K562 (cell line): ENCODE measurements at regions not wholly inside any gene's neighbourhood (a gene's known extent, or its start where the extent isn't known, plus 50 kb on each side); places are given as distances from the start of the nearest gene placed in this dataset.

Experiments
- ATAC-seq: fragments of 200-7000 bp; cut with Tn5 transposase; 3 replicates; pipeline ENCODE4 v1.9.1; 2020; ENCODE audit warnings: moderate library complexity
- BruUV-seq: library from RNA; stranded (reverse); fragments of 400-500 nt; replicated peaks from 2 replicates; lab custom pipeline; 2021; lab: Mats Ljungman, UMichigan
- CTCF ChIA-PET: fragments of 300-600 bp; formaldehyde crosslinking; extraction: SDS; loops from one replicate; lab custom pipeline; 2021; ENCODE audit warnings: low intra/inter-chr PET ratio; lab: Yijun Ruan, JAX
- POLR2A ChIA-PET: fragments of 300-600, 350-650 bp; sonication (Branson Sonifier 250); formaldehyde crosslinking; extraction: SDS; loops from one replicate; lab custom pipeline; 2021; ENCODE audit warnings: antibody characterized with exemption, inconsistent platforms; lab: Yijun Ruan, JAX
- DNase-seq, 4 experiments: peaks; one replicate each; pipeline versions ENCODE4 v3.0.0 to v3.0.0-alpha.2; 2011 to 2018; ENCODE audit warnings: low spot score in 3 of 4, mixed read lengths in 3 of 4; ENCODE audit errors: extremely low read depth in 1 of 4
- FAIRE-seq: peaks from 2 replicates; lab custom pipeline; 2011; peaks lifted over from hg19 to GRCh38; lab: Jason Lieb, UNC
- H2AFZ ChIP-seq: 2 replicates; pipeline ENCODE4 v1.6.0; 2011; ENCODE audit warnings: low read depth, low read length, control low read depth, inconsistent platforms
- H3K27ac ChIP-seq: fragments of 200-600 bp; 3 replicates; pipeline ENCODE4 v1.8.0; 2011; ENCODE audit warnings: low read depth, mild to moderate bottlenecking, control low read depth, inconsistent platforms, low read length, moderate library complexity, mixed read lengths; ENCODE audit errors: extremely low read depth
- H3K27me3 ChIP-seq, 2 experiments: fragments of 300-600 bp in 1 of 2; 2 replicates in 1 of 2; 3 replicates in 1 of 2; pipeline versions ENCODE4 v1.6.0 to v1.8.0; 2011; ENCODE audit warnings: inconsistent platforms in 2 of 2, low read length in 2 of 2, mild to moderate bottlenecking in 1 of 2, mixed read lengths in 1 of 2, moderate library complexity in 1 of 2; ENCODE audit not compliant: control insufficient read depth in 2 of 2, insufficient read depth in 2 of 2
- H3K36me3 ChIP-seq: fragments of 300-600 bp; 3 replicates; pipeline ENCODE4 v1.8.0; 2011; ENCODE audit warnings: mild to moderate bottlenecking, low read length, inconsistent platforms; ENCODE audit not compliant: control insufficient read depth, insufficient read depth
- H3K4me1 ChIP-seq, 2 experiments: fragments of 200-600 bp in 1 of 2; replicated peaks in 1 of 2; 2 replicates in 1 of 2; 3 replicates in 1 of 2; pipeline versions ENCODE4 v1.5.1 to v1.8.0; 2011; ENCODE audit warnings: inconsistent platforms in 2 of 2, low read length in 2 of 2, mild to moderate bottlenecking in 1 of 2, mixed read lengths in 1 of 2, moderate library complexity in 1 of 2; ENCODE audit not compliant: control insufficient read depth in 2 of 2, insufficient read depth in 2 of 2
- H3K4me2 ChIP-seq: 2 replicates; pipeline ENCODE4 v1.6.1; 2011; ENCODE audit warnings: low read length, control low read depth, inconsistent platforms, mixed read lengths; ENCODE audit not compliant: insufficient read depth
- H3K4me3 ChIP-seq: fragments of 200-600 bp; sonication (generic), shearing (Covaris generic); 2 replicates; pipeline ENCODE4 v1.5.1; 2016; ENCODE audit warnings: control low read depth, inconsistent platforms
- H3K79me2 ChIP-seq: fragments of 200-600 bp; 3 replicates; pipeline ENCODE4 v1.8.0; 2011; ENCODE audit warnings: low read length, inconsistent platforms; ENCODE audit not compliant: control insufficient read depth, insufficient read depth
- H3K9ac ChIP-seq, 2 experiments: 2 replicates each; pipeline versions ENCODE4 v1.6.0 to v1.6.1; 2011; ENCODE audit warnings: low read depth in 2 of 2, low read length in 2 of 2, control low read depth in 1 of 2, inconsistent platforms in 1 of 2, mild to moderate bottlenecking in 1 of 2, mixed read lengths in 1 of 2; ENCODE audit not compliant: insufficient read depth in 1 of 2
- H3K9me1 ChIP-seq: one replicate; pipeline ENCODE4 v1.6.0; 2011; ENCODE audit warnings: inconsistent platforms, mild to moderate bottlenecking, low read length, moderate library complexity; ENCODE audit not compliant: control insufficient read depth, insufficient read depth
- H3K9me3 ChIP-seq: replicated peaks from 2 replicates; pipeline ENCODE4 v1.5.1; 2011; ENCODE audit warnings: low read depth, low read length, inconsistent platforms; ENCODE audit not compliant: control insufficient read depth, insufficient read depth
- H4K20me1 ChIP-seq: replicated peaks from 2 replicates; pipeline ENCODE4 v1.6.1; 2011; ENCODE audit warnings: low read length, inconsistent platforms, mixed read lengths; ENCODE audit not compliant: control insufficient read depth, insufficient read depth
- E2F1 ChIP-seq: sonication (generic); formaldehyde crosslinking; IDR thresholded peaks from 2 replicates; pipeline ENCODE4 v1.8.1; 2023; ENCODE audit warnings: mild to moderate bottlenecking, missing genetic modification reagents, moderate library complexity
- KDM5B ChIP-seq: fragments of 200-600 bp; sonication (generic); IDR thresholded peaks from 2 replicates; pipeline ENCODE4 v1.6.1; 2012; ENCODE audit warnings: low read depth, mild to moderate bottlenecking, moderate library complexity, low read length, control low read depth, inconsistent platforms; ENCODE audit not compliant: insufficient replicate concordance
- LCOR ChIP-seq: sonication (generic); formaldehyde crosslinking; IDR thresholded peaks from 2 replicates; pipeline ENCODE4 v1.8.0; 2022; ENCODE audit warnings: mild to moderate bottlenecking, missing genetic modification reagents
- NR2C1 ChIP-seq, 2 experiments: fragments of 450-650 bp; IDR thresholded peaks; 2 replicates each; pipeline ENCODE4 v1.6.1; 2017; ENCODE audit warnings: mild to moderate bottlenecking in 2 of 2, antibody characterized with exemption in 1 of 2, inconsistent platforms in 1 of 2, missing compliant biosample characterization in 1 of 2, missing genetic modification characterization in 1 of 2
- PHF20 ChIP-seq: fragments of 450-650 bp; IDR thresholded peaks from 2 replicates; pipeline ENCODE4 v1.6.1; 2018; ENCODE audit not compliant: partially characterized antibody
- SMAD3 ChIP-seq: fragments of 450-650 bp; formaldehyde crosslinking; conservative IDR thresholded peaks from 2 replicates; pipeline ENCODE4 v1.4.0; 2020; ENCODE audit warnings: mild to moderate bottlenecking
- ZBTB26 ChIP-seq: fragments of 450-650 bp; formaldehyde crosslinking; IDR thresholded peaks from 2 replicates; pipeline ENCODE4 v1.4.0; 2022; ENCODE audit warnings: missing genetic modification characterization
- ZC3H8 ChIP-seq: fragments of 450-650 bp; IDR thresholded peaks from 2 replicates; pipeline ENCODE4 v1.6.1; 2017
- ZNF639 ChIP-seq, 2 experiments: fragments of 200-800 bp in 1 of 2; sonication (Bioruptor generic) in 1 of 2; sonication (generic) in 1 of 2; formaldehyde crosslinking in 1 of 2; IDR thresholded peaks in 1 of 2; conservative IDR thresholded peaks in 1 of 2; 2 replicates each; pipeline versions ENCODE4 v1.5.0 to v1.6.1; 2016 to 2020; ENCODE audit warnings: missing compliant biosample characterization in 1 of 2, missing genetic modification characterization in 1 of 2, missing genetic modification reagents in 1 of 2
- WGBS: fragments of 100-300 bp; shearing (Covaris generic); methylation state at CpG from one replicate; pipeline ENCODE4 v1.1.6; 2016; ENCODE audit warnings: low coverage, mixed read lengths; ENCODE audit not compliant: insufficient coverage; ENCODE audit errors: missing lambda C conversion rate; 5-methylcytosine and 5-hydroxymethylcytosine counted together
- in situ Hi-C: fragments of 300-500 bp; cut with MboI; formaldehyde crosslinking; loops from 4 replicates; pipeline ENCODE4 v1.15.0; 2018; ENCODE audit warnings: inconsistent platforms, mixed read lengths
- intact Hi-C: fragments of 100-400 bp; cut with micrococcal nuclease; formaldehyde crosslinking; loops from 2 replicates; pipeline ENCODE4 v1.14.2; 2022
- TF ChIP-seq, protein P1 (sequence below): fragments of 200-400 bp; formaldehyde crosslinking; IDR thresholded peaks from 2 replicates; pipeline ENCODE4 v1.6.1; 2017; ENCODE audit warnings: mild to moderate bottlenecking, low read depth, low read length, moderate library complexity
- TF ChIP-seq, protein P2 (sequence below): fragments of 450-650 bp; IDR thresholded peaks from 2 replicates; pipeline ENCODE4 v1.6.1; 2017; ENCODE audit warnings: antibody characterized with exemption

DNA sequence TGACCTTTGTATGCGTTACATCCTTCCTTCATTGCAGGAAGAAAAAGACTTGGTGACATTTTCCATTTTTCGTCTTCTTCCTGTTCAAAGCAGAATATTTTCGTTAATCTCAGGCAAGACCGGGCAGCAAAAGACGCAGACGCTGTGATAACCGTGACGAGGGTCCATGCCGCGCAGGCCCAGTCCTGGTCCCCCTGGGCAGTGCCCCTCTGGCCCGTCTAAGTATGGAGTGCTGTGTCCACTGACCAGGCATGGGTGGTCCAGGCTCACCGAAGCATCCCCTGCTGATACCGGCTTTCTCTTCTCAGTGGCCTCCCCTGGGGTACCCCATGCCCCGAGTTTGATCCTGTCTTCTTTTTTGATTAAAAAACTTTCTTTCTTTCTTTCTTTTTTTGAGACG is 135.2 kb upstream of the ASB18 start:
- Histone ChIP-seq H3K79me2 (no peaks in the 10 kb centered on the region), H3K4me2 (no peak overlapping the region), H3K9me1 (no peaks in the 10 kb centered on the region), H3K9ac (no peak overlapping the region), H2AFZ (no peak overlapping the region), H3K27ac (no peak overlapping the region), H3K4me3 (no peak overlapping the region), H3K27me3 (peaks cover 4 to 41% of the 10 kb centered on the region in 2 experiments; a peak in 3 of 5 replicates), H3K36me3 (no peaks in the 10 kb centered on the region), H4K20me1 (no peaks in the 10 kb centered on the region), H3K9me3 (no peaks in the 10 kb centered on the region), H3K4me1 (no peaks in the 10 kb centered on the region)
- no TSS peak for BruUV-seq
- ATAC-seq (no peak), FAIRE-seq (no peak), DNase-seq (no peak)
- ChIA-PET POLR2A (interaction anchor here (0.8 kb wide), 1 partner anchor 375 kb away, joined by 3 read pairs; no protein-coding TSS in a partner anchor), CTCF (no interaction called here)
- WGBS, result 11% methylated on average over 14 of the region's 15 CpGs
- TF ChIP-seq SMAD3, result no peak
- no peak for TF ChIP-seq KDM5B
- TF ChIP-seq E2F1 (CRISPR knock-in tag), result no peak
- TF ChIP-seq, protein P1, sequence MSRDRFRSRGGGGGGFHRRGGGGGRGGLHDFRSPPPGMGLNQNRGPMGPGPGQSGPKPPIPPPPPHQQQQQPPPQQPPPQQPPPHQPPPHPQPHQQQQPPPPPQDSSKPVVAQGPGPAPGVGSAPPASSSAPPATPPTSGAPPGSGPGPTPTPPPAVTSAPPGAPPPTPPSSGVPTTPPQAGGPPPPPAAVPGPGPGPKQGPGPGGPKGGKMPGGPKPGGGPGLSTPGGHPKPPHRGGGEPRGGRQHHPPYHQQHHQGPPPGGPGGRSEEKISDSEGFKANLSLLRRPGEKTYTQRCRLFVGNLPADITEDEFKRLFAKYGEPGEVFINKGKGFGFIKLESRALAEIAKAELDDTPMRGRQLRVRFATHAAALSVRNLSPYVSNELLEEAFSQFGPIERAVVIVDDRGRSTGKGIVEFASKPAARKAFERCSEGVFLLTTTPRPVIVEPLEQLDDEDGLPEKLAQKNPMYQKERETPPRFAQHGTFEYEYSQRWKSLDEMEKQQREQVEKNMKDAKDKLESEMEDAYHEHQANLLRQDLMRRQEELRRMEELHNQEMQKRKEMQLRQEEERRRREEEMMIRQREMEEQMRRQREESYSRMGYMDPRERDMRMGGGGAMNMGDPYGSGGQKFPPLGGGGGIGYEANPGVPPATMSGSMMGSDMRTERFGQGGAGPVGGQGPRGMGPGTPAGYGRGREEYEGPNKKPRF, result no peak
- no peak for TF ChIP-seq ZNF639 (CRISPR knock-in tag; conservative IDR thresholded peaks at IDR 0.05 in 1 of 2, IDR thresholded peaks at IDR 0.05 in 1 of 2)
- TF ChIP-seq, protein P2, sequence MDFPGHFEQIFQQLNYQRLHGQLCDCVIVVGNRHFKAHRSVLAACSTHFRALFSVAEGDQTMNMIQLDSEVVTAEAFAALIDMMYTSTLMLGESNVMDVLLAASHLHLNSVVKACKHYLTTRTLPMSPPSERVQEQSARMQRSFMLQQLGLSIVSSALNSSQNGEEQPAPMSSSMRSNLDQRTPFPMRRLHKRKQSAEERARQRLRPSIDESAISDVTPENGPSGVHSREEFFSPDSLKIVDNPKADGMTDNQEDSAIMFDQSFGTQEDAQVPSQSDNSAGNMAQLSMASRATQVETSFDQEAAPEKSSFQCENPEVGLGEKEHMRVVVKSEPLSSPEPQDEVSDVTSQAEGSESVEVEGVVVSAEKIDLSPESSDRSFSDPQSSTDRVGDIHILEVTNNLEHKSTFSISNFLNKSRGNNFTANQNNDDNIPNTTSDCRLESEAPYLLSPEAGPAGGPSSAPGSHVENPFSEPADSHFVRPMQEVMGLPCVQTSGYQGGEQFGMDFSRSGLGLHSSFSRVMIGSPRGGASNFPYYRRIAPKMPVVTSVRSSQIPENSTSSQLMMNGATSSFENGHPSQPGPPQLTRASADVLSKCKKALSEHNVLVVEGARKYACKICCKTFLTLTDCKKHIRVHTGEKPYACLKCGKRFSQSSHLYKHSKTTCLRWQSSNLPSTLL, result no peak
- no peak for TF ChIP-seq LCOR
- TF ChIP-seq ZC3H8, result no peak
- TF ChIP-seq PHF20, result no peak
- TF ChIP-seq ZBTB26 (CRISPR knock-in tag), result no peak
- TF ChIP-seq NR2C1 (IDR thresholded peaks at IDR 0.05), result no peak
- TF ChIP-seq NR2C1 (tag; IDR thresholded peaks at IDR 0.05), result no peak
- intact Hi-C loops, result no loop called here
- in situ Hi-C loops, result no loop called here
